Ovary (tissue), 7 donors: ENCODE measurements at regions not wholly inside any gene's neighbourhood (a gene's known extent, or its start where the extent isn't known, plus 50 kb on each side); places are given as distances from the start of the nearest gene placed in this dataset.

Experiments used
- DNase-seq, 5 donors: peaks; one replicate each; pipeline ENCODE4 v3.0.0-alpha.2; 2019 to 2020
- H3K27ac ChIP-seq, 2 donors: fragments of 200-600 bp; one replicate each; pipeline versions ENCODE4 v1.5.1 to v1.8.0; 2019 to 2022
- H3K27me3 ChIP-seq: fragments of 200-600 bp; one replicate; pipeline ENCODE4 v1.8.0; 2022
- H3K36me3 ChIP-seq: fragments of 200-600 bp; sonication (generic); one replicate; pipeline ENCODE4 v1.5.1; 2019
- H3K4me1 ChIP-seq: one replicate; pipeline ENCODE4 v1.8.1; 2013; ENCODE audit warnings: mild to moderate bottlenecking, moderate library complexity; ENCODE audit not compliant: insufficient read depth
- H3K4me3 ChIP-seq: fragments of 200-600 bp; sonication (generic); one replicate; pipeline ENCODE4 v1.5.1; 2017
- H3K9me3 ChIP-seq, 2 donors: fragments of 200-600 bp in 1 of 2; sonication (generic) in 1 of 2; one replicate each; pipeline versions ENCODE4 v1.5.1 to v1.8.1; 2013 to 2019; ENCODE audit warnings: mild to moderate bottlenecking in 1 of 2, moderate library complexity in 1 of 2
- EP300 ChIP-seq: sonication (generic); formaldehyde crosslinking; IDR thresholded peaks from one replicate; pipeline ENCODE4 v1.6.1; 2017; ENCODE audit warnings: antibody characterized with exemption
- POLR2A ChIP-seq: fragments of 450-650 bp; IDR thresholded peaks from one replicate; pipeline ENCODE4 v1.6.1; 2017; ENCODE audit warnings: antibody characterized with exemption, mild to moderate bottlenecking, moderate library complexity
- WGBS, 3 donors: extraction: QIAGEN DNeasy Blood & Tissue Kit in 1 of 3; methylation state at CpG; one replicate each; pipeline versions ENCODE4 v1.1.5 to v1.1.7; 2013 to 2017; 5-methylcytosine and 5-hydroxymethylcytosine counted together
- intact Hi-C, 4 donors: fragments of 100-400 bp; cut with DNase I; formaldehyde crosslinking; loops; one replicate each; pipeline versions ENCODE4 v1.11.0 to v1.15.1; 2022 to 2023
- TF ChIP-seq, protein P1 (sequence below), 3 donors: fragments of 450-650 bp in 2 of 3; fragments of 200-600 bp in 1 of 3; IDR thresholded peaks; one replicate each; pipeline versions ENCODE4 v1.5.1 to v1.8.0; 2016 to 2022; ENCODE audit warnings: antibody characterized with exemption in 3 of 3, mild to moderate bottlenecking in 1 of 3
- donor health status: DM: no; HTN: no; CAD: no; lungs with moderate emphysema.
- donor health status: DM: no; HTN: no; CAD: no.
- donor health status: Bipolar disorder and iron deficiency.
- donor health status: DM: no; HTN: no; CAD: no.
- donor health status: DM: yes; HTN: yes; CAD: no.

DNA sequence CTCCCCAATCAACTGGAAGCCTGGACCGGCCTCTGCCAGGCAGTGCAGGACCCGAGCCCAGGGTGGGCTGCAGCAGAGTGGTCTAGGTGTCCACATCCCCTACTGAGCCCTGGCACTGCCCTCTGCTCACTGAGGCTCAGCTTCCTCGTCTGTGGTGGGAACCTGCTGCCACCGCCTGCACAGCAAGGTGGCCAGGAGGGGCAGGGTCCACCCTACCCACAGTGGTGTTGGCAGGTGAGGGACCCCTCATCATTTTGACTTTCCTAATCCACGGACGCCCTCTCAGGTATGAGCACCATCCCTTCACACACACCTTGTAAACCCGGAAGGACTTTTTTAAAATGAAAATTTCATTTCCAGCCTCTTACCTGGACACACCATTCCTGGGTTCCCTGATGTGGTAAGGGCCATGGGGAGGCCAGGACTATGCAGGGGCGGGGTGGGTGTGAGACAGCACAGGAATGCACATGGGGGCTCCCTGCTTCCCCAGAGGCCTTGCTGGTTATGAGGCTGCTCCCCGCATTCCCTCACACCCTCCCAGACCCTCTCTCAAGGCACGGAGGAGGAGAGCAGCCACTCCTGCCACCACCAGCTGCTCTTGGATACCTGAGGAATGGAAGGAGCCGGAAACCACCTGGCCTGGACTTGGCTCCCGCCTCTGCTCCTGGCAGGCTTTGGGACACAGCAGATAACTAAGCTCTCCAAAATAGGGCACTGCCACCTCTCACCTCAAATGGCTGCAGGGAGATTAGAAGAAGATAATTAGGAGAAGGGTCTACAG, 185.9 kb upstream of the TPM1 start:
- no peaks in the 10 kb centered on the region for H3K36me3 ChIP-seq
- H3K9me3 ChIP-seq = no peaks in the 10 kb centered on the region
- no peak overlapping the region for H3K27ac ChIP-seq
- H3K4me3 ChIP-seq = no peak overlapping the region
- no peaks in the 10 kb centered on the region for H3K27me3 ChIP-seq
- 89 to 95% (median 90%) methylated on average over 12 of the region's 12 CpGs for WGBS, 3 donors
- no peaks in the 10 kb centered on the region for H3K4me1 ChIP-seq
- no peak for DNase-seq
- TF ChIP-seq, protein P1, sequence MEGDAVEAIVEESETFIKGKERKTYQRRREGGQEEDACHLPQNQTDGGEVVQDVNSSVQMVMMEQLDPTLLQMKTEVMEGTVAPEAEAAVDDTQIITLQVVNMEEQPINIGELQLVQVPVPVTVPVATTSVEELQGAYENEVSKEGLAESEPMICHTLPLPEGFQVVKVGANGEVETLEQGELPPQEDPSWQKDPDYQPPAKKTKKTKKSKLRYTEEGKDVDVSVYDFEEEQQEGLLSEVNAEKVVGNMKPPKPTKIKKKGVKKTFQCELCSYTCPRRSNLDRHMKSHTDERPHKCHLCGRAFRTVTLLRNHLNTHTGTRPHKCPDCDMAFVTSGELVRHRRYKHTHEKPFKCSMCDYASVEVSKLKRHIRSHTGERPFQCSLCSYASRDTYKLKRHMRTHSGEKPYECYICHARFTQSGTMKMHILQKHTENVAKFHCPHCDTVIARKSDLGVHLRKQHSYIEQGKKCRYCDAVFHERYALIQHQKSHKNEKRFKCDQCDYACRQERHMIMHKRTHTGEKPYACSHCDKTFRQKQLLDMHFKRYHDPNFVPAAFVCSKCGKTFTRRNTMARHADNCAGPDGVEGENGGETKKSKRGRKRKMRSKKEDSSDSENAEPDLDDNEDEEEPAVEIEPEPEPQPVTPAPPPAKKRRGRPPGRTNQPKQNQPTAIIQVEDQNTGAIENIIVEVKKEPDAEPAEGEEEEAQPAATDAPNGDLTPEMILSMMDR (IDR thresholded peaks at IDR 0.05) = no peak
- TF ChIP-seq EP300 (no peak), POLR2A (no peak)
- intact Hi-C loops = no loop called here

DNA sequence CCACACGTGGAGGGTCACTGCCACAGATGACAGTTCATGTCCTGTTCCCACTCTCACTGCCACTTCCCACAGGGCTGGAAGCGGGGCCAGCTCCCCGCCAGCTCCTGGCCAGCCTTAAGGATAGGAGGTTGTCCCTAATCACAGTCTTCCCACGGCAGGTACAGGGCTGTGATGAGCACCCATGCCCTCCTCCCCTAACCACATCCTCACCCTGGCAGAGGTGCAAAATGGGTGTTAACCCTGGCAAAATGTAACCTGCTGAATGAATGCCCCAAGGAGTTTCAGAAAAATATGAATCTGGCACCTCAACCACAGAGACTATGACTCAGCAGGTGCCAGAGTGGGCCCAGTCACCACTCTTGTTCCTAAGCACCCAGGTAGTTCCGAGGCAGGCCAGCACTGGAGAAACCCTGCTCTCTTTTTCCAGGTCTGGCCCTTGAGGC, 185.1 kb upstream of the TPM1 start:
- H3K9me3 ChIP-seq = no peaks in the 10 kb centered on the region
- DNase-seq = no peak
- no peaks in the 10 kb centered on the region for H3K4me1 ChIP-seq
- intact Hi-C loops = no loop called here
- no peak overlapping the region for H3K27ac ChIP-seq
- TF ChIP-seq EP300 = no peak
- TF ChIP-seq POLR2A = no peak
- TF ChIP-seq, protein P1 (IDR thresholded peaks at IDR 0.05) = no peak
- 89 to 92% (median 90%) methylated on average over 5 of the region's 5 CpGs for WGBS, 3 donors
- H3K27me3 ChIP-seq = no peaks in the 10 kb centered on the region
- no peaks in the 10 kb centered on the region for H3K36me3 ChIP-seq
- H3K4me3 ChIP-seq = no peak overlapping the region

DNA sequence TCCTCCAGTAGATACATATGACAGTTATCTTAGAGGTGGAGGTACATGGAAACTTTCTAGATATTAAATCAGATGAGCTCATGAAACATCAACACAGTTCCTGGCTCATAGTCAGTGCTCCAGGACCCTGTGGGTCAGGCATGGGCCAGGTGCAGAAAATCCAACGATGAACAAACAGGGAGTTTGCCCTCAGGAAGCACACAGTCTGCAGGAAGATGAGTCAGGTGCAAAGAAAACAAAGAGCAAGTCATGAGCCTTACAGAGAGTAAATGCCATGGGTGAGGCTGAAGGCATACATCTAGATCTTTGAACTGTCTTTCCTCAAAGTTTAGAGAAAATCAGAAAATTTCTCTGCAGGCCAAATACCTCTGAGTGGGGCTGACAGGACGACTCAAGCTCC, 184.2 kb upstream of the TPM1 start:
- no peak for TF ChIP-seq EP300
- TF ChIP-seq POLR2A = no peak
- TF ChIP-seq, protein P1 (IDR thresholded peaks at IDR 0.05) = no peak
- no peak overlapping the region for H3K4me3 ChIP-seq
- H3K36me3 ChIP-seq = no peaks in the 10 kb centered on the region
- DNase-seq = no peak
- WGBS, 3 donors = 76 to 91% (median 83%) methylated on average over 2 of the region's 2 CpGs
- no peaks in the 10 kb centered on the region for H3K27me3 ChIP-seq
- H3K9me3 ChIP-seq = no peaks in the 10 kb centered on the region
- intact Hi-C loops = no loop called here
- no peaks in the 10 kb centered on the region for H3K4me1 ChIP-seq
- no peak overlapping the region for H3K27ac ChIP-seq

DNA sequence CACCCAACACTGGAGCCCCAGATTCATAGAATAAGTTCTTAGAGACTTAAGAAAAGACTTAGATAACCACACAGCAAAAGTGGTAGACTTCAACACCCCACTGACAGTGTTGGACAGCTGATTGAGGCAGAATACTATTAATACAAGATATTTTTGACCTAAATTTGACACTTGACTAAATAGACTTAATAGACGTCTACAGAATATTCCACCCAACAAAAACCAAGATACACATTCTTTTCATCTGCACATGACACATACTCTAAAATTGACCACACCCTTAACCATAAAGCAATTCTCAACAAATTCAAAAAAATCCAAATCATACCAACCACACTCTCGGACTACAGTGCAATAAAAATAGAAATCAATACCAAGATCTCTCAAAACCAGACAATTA, 179.8 kb upstream of the TPM1 start:
- intact Hi-C loops = no loop called here
- H3K36me3 ChIP-seq = no peaks in the 10 kb centered on the region
- no peaks in the 10 kb centered on the region for H3K4me1 ChIP-seq
- H3K27ac ChIP-seq = no peak overlapping the region
- no peak for TF ChIP-seq EP300
- TF ChIP-seq, protein P1 (IDR thresholded peaks at IDR 0.05) = no peak
- no peak for TF ChIP-seq POLR2A
- no peak overlapping the region for H3K4me3 ChIP-seq
- H3K9me3 ChIP-seq = no peaks in the 10 kb centered on the region
- 92 to 93% (median 93%) methylated on average over 2 of the region's 2 CpGs for WGBS, 3 donors
- no peaks in the 10 kb centered on the region for H3K27me3 ChIP-seq
- no peak for DNase-seq
